Tibial artery (tissue), 4 donors: ENCODE measurements at regions not wholly inside any gene's neighbourhood (a gene's known extent, or its start where the extent isn't known, plus 50 kb on each side); places are given as distances from the start of the nearest gene placed in this dataset.

Experiments
- DNase-seq, 2 donors: peaks; one replicate each; pipeline ENCODE4 v3.0.0-alpha.2; 2019
- H3K27ac ChIP-seq, 2 donors: fragments of 200-600 bp; sonication (generic) in 1 of 2; 1 replicate in 1 of 2; 2 replicates in 1 of 2; pipeline ENCODE4 v1.5.1; 2018 to 2019; ENCODE audit warnings: mild to moderate bottlenecking in 1 of 2
- H3K27me3 ChIP-seq, 2 donors: fragments of 200-600 bp; sonication (generic) in 1 of 2; one replicate each; pipeline versions ENCODE4 v1.5.1 to v1.6.0; 2016 to 2019
- H3K36me3 ChIP-seq, 3 donors: fragments of 200-600 bp; sonication (generic) in 2 of 3; one replicate each; pipeline ENCODE4 v1.5.1; 2016 to 2019; ENCODE audit warnings: mild to moderate bottlenecking in 2 of 3
- H3K4me1 ChIP-seq, 4 donors: fragments of 200-600 bp; sonication (generic) in 2 of 4; 1 replicate in 3 of 4; 2 replicates in 1 of 4; pipeline ENCODE4 v1.5.1; 2016 to 2019
- H3K4me3 ChIP-seq, 2 donors: fragments of 200-600 bp; sonication (generic) in 1 of 2; 1 replicate in 1 of 2; 2 replicates in 1 of 2; pipeline ENCODE4 v1.5.1; 2018 to 2019; ENCODE audit warnings: mild to moderate bottlenecking in 2 of 2
- H3K9me3 ChIP-seq, 3 donors: fragments of 200-600 bp; sonication (generic) in 1 of 3; one replicate each; pipeline ENCODE4 v1.5.1; 2016 to 2019
- CTCF ChIP-seq, 2 experiments: fragments of 200-600 bp in 1 of 2; fragments of 450-650 bp in 1 of 2; IDR thresholded peaks; one replicate each; pipeline ENCODE4 v1.5.1; 2017 to 2019; ENCODE audit warnings: antibody characterized with exemption in 2 of 2, mild to moderate bottlenecking in 1 of 2, moderate library complexity in 1 of 2
- intact Hi-C: fragments of 100-400 bp; cut with DNase I; formaldehyde crosslinking; loops from one replicate; pipeline ENCODE4 v1.15.0; 2023; ENCODE audit warnings: low total_unique reads

GRCh38 chr2:102091908-102092307, 50.6 kb upstream of the IL1R1 start:
- Histone ChIP-seq H3K9me3 (no peaks in the 10 kb centered on the region), H3K4me1 (no peaks in the 10 kb centered on the region), H3K4me3 (no peak overlapping the region), H3K36me3 (no peaks in the 10 kb centered on the region), H3K27me3 (no peaks in the 10 kb centered on the region), H3K27ac (no peak overlapping the region)
- intact Hi-C loops, result no loop called here
- no peak for DNase-seq
- TF ChIP-seq CTCF (IDR thresholded peaks at IDR 0.05), result no peak

- Histone ChIP-seq H3K27me3 (no peaks in the 10 kb centered on the region), H3K9me3 (no peaks in the 10 kb centered on the region), H3K4me1 (no peaks in the 10 kb centered on the region), H3K36me3 (no peaks in the 10 kb centered on the region), H3K4me3 (no peak overlapping the region), H3K27ac (no peak overlapping the region)
- no peak for DNase-seq
- TF ChIP-seq CTCF (IDR thresholded peaks at IDR 0.05), result no peak
- intact Hi-C loops, result no loop called here
These were observed 50.0 kb upstream of the IL1R1 start for GRCh38 chr2:102092535-102092934.
